ENCODE measurements at regions not wholly inside any gene's neighbourhood (a gene's known extent, or its start where the extent isn't known, plus 50 kb on each side); places are given as distances from the start of the nearest gene placed in this dataset.

DNA sequence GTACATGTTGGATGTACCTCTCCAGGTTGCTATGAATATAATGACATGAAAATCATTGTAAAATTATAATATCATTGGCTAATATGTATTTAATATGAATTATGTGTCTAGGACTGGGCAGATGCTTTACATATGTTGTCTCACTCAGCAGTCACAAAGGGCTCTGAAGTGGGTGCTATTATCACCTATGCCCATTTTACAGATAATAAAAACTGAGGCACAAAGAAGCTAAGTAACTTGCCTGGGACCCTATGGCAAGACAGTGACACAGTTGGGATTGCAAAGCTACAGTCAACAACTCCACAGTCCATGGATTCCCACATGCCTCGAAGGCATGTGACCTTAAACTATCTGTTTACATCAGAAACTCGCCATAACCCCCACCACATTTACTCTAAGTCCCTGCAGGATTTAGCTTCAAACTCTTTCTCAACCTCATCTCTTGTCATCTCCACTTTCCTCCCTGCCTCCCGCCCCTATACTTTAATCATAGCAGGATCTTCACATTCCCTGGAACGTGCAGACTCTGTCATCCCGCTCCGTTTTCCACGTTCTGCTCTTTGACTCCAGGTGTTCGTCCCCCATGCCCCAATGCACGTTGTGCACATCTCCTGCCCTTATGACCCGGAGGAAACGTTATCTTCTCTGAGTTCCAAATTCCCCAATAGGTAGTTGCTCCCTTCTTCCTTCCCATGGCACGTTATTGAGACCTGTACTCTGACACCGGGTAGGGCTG lies 143.0 kb upstream of the NRIP1 start:
- Histone ChIP-seq H3K36me3 (ENCODE audit: insufficient read depth in 1 of 2, low read depth in 1 of 2) (no peaks in the 10 kb centered on the region), H3K27me3 (ENCODE audit: insufficient read depth in 3 of 3, low read length in 2 of 3) (no peaks in the 10 kb centered on the region), H3K4me1 (no peaks in the 10 kb centered on the region), H3K27ac (no peak overlapping the region), H3K9me3 (no peaks in the 10 kb centered on the region), H3K4me3 (no peak overlapping the region)
- intact Hi-C loops (cut with DNase I), result no loop called here
- TF ChIP-seq CTCF (IDR thresholded peaks at IDR 0.05), result no peak
- ATAC-seq, result no peak
- DNase-seq, result no peak
- WGBS, 3 donors, result 88 to 92% (median 89%) methylated on average over 13 of the region's 13 CpGs

- 95 to 99% (median 96%) methylated on average over 4 of the region's 4 CpGs for WGBS, 3 donors
- TF ChIP-seq CTCF (IDR thresholded peaks at IDR 0.05), result no peak
- no peaks in the 10 kb centered on the region for H3K36me3 ChIP-seq (ENCODE audit: insufficient read depth in 1 of 2, low read depth in 1 of 2)
- no peak for DNase-seq
- ATAC-seq, result no peak
- no peaks in the 10 kb centered on the region for H3K27me3 ChIP-seq (ENCODE audit: insufficient read depth in 3 of 3, low read length in 2 of 3)
- no peak overlapping the region for H3K27ac ChIP-seq
- H3K4me1 ChIP-seq, result no peaks in the 10 kb centered on the region
- intact Hi-C loops (cut with DNase I), result no loop called here
- H3K9me3 ChIP-seq, result no peaks in the 10 kb centered on the region
- no peak overlapping the region for H3K4me3 ChIP-seq
Observed at GRCh38 chr21:15208786-15209185, 144.0 kb upstream of the NRIP1 start.

DNA sequence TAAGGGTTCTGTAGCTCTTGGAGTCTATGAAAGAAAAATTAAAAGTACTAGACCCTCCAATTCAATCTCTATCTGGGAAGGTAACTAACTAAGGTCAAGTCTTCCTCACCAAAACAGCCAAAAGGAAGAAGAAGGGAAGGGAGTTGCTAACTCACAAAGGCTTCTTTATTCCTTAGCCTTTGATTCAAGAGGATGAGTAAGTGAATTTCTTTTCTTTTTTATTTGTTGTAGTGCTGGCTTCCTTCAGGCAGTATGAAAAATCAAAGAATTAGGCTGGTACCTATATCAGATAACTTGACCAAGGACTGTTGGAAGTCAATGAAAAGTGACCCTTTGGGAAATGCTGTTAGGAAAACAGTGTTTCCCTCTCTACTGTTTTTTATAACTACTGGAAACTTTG lies 144.4 kb upstream of the NRIP1 start:
- Histone ChIP-seq H3K27me3 (ENCODE audit: insufficient read depth in 3 of 3, low read length in 2 of 3) (no peaks in the 10 kb centered on the region), H3K4me3 (no peak overlapping the region), H3K9me3 (no peaks in the 10 kb centered on the region), H3K27ac (no peak overlapping the region), H3K36me3 (ENCODE audit: insufficient read depth in 1 of 2, low read depth in 1 of 2) (no peaks in the 10 kb centered on the region), H3K4me1 (no peaks in the 10 kb centered on the region)
- ATAC-seq (no peak), DNase-seq (no peak)
- TF ChIP-seq CTCF (IDR thresholded peaks at IDR 0.05), result no peak
- intact Hi-C loops (cut with DNase I), result no loop called here

GRCh38 chr21:15210235-15210678 lies 145.5 kb upstream of the NRIP1 start:
- H3K27me3 ChIP-seq (ENCODE audit: insufficient read depth in 3 of 3, low read length in 2 of 3), result no peaks in the 10 kb centered on the region
- H3K4me3 ChIP-seq, result no peak overlapping the region
- H3K4me1 ChIP-seq, result no peaks in the 10 kb centered on the region
- ATAC-seq (peak in 2 of 4 donors; percentile 30 to 76), DNase-seq (peak; percentile 63 to 67)
- H3K9me3 ChIP-seq, result no peaks in the 10 kb centered on the region
- TF ChIP-seq CTCF (IDR thresholded peaks at IDR 0.05), result no peak
- H3K36me3 ChIP-seq (ENCODE audit: insufficient read depth in 1 of 2, low read depth in 1 of 2), result no peaks in the 10 kb centered on the region
- H3K27ac ChIP-seq, result no peak overlapping the region
- intact Hi-C loops (cut with DNase I), result no loop called here
- 70 to 82% (median 73%) methylated on average over 3 of the region's 3 CpGs for WGBS, 3 donors
